Right atrium auricular region (tissue), 2 donors: ENCODE measurements at regions not wholly inside any gene's neighbourhood (a gene's known extent, or its start where the extent isn't known, plus 50 kb on each side); places are given as distances from the start of the nearest gene placed in this dataset.

Experiments
- DNase-seq: peaks from one replicate; pipeline ENCODE4 v3.0.0-alpha.2; 2019; ENCODE audit warnings: low spot score
- H3K27ac ChIP-seq, 2 donors: fragments of 200-600 bp; sonication (generic); 1 replicate in 1 of 2; 2 replicates in 1 of 2; pipeline ENCODE4 v1.5.1; 2016 to 2019
- H3K27me3 ChIP-seq, 2 donors: fragments of 200-600 bp; sonication (generic); one replicate each; pipeline versions ENCODE4 v1.5.1 to v1.6.0; 2017 to 2019
- H3K36me3 ChIP-seq: fragments of 200-600 bp; sonication (generic); one replicate; pipeline ENCODE4 v1.5.1; 2016
- H3K4me1 ChIP-seq, 2 donors: fragments of 200-600 bp; sonication (generic); one replicate each; pipeline versions ENCODE4 v1.5.1 to v1.6.0; 2017 to 2019
- H3K4me3 ChIP-seq, 2 donors: fragments of 200-600 bp; sonication (generic); 1 replicate in 1 of 2; 2 replicates in 1 of 2; pipeline ENCODE4 v1.5.1; 2017 to 2019; ENCODE audit warnings: mild to moderate bottlenecking in 1 of 2, moderate library complexity in 1 of 2
- H3K9me3 ChIP-seq, 2 donors: fragments of 200-600 bp; sonication (generic); one replicate each; pipeline ENCODE4 v1.5.1; 2019
- CTCF ChIP-seq, 2 donors: fragments of 200-600 bp; sonication (generic); IDR thresholded peaks; one replicate each; pipeline ENCODE4 v1.5.1; 2019; ENCODE audit warnings: antibody characterized with exemption in 2 of 2

GRCh38 chr9:18127499-18127875 lies 346.5 kb upstream of the ADAMTSL1 start:
- H3K9me3 ChIP-seq = no peaks in the 10 kb centered on the region
- no peaks in the 10 kb centered on the region for H3K4me1 ChIP-seq
- H3K36me3 ChIP-seq = no peaks in the 10 kb centered on the region
- no peak for DNase-seq
- no peak overlapping the region for H3K27ac ChIP-seq
- H3K4me3 ChIP-seq = no peak overlapping the region
- no peaks in the 10 kb centered on the region for H3K27me3 ChIP-seq
- no peak for TF ChIP-seq CTCF (IDR thresholded peaks at IDR 0.05)

GRCh38 chr9:18129809-18130334 lies 344.1 kb upstream of the ADAMTSL1 start:
- no peak overlapping the region for H3K27ac ChIP-seq
- no peak for TF ChIP-seq CTCF (IDR thresholded peaks at IDR 0.05)

GRCh38 chr9:18136354-18136994 lies 337.5 kb upstream of the ADAMTSL1 start:
- DNase-seq = no peak
- no peak for TF ChIP-seq CTCF (IDR thresholded peaks at IDR 0.05)

More at GRCh38 chr9:18129809-18130334, 344.1 kb upstream of the ADAMTSL1 start:
- Histone ChIP-seq H3K4me1 (no peaks in the 10 kb centered on the region), H3K27me3 (no peaks in the 10 kb centered on the region), H3K9me3 (no peaks in the 10 kb centered on the region), H3K4me3 (no peak overlapping the region), H3K36me3 (no peaks in the 10 kb centered on the region)
- DNase-seq = no peak

GRCh38 chr9:18137815-18138214 lies 336.1 kb upstream of the ADAMTSL1 start:
- H3K36me3 ChIP-seq = no peaks in the 10 kb centered on the region

More at GRCh38 chr9:18136354-18136994, 337.5 kb upstream of the ADAMTSL1 start:
- Histone ChIP-seq H3K27me3 (no peaks in the 10 kb centered on the region), H3K36me3 (no peaks in the 10 kb centered on the region), H3K4me3 (no peak overlapping the region), H3K9me3 (no peaks in the 10 kb centered on the region), H3K27ac (no peak overlapping the region), H3K4me1 (no peaks in the 10 kb centered on the region)

GRCh38 chr9:18138656-18139055 lies 335.3 kb upstream of the ADAMTSL1 start:
- no peak overlapping the region for H3K27ac ChIP-seq
- TF ChIP-seq CTCF (IDR thresholded peaks at IDR 0.05) = no peak
- H3K27me3 ChIP-seq = no peaks in the 10 kb centered on the region
- no peak for DNase-seq
- H3K4me1 ChIP-seq = no peaks in the 10 kb centered on the region
- no peak overlapping the region for H3K4me3 ChIP-seq
- H3K9me3 ChIP-seq = no peaks in the 10 kb centered on the region
- H3K36me3 ChIP-seq = no peaks in the 10 kb centered on the region

More at GRCh38 chr9:18137815-18138214, 336.1 kb upstream of the ADAMTSL1 start:
- Histone ChIP-seq H3K4me3 (no peak overlapping the region), H3K9me3 (no peaks in the 10 kb centered on the region), H3K27me3 (no peaks in the 10 kb centered on the region), H3K4me1 (no peaks in the 10 kb centered on the region), H3K27ac (no peak overlapping the region)
- DNase-seq = no peak
- no peak for TF ChIP-seq CTCF (IDR thresholded peaks at IDR 0.05)

- H3K27me3 ChIP-seq = no peaks in the 10 kb centered on the region
- no peaks in the 10 kb centered on the region for H3K36me3 ChIP-seq
- H3K27ac ChIP-seq = no peak overlapping the region
- no peaks in the 10 kb centered on the region for H3K9me3 ChIP-seq
- DNase-seq = no peak
- no peak for TF ChIP-seq CTCF (IDR thresholded peaks at IDR 0.05)
- no peak overlapping the region for H3K4me3 ChIP-seq
- no peaks in the 10 kb centered on the region for H3K4me1 ChIP-seq
Observed at GRCh38 chr9:18141681-18142080, 332.3 kb upstream of the ADAMTSL1 start.
